Fibroblast of lung (primary cell): ENCODE measurements at regions not wholly inside any gene's neighbourhood (a gene's known extent, or its start where the extent isn't known, plus 50 kb on each side); places are given as distances from the start of the nearest gene placed in this dataset.

Experiments
- EZH2 ChIP-seq: IDR thresholded peaks from 2 replicates; pipeline ENCODE4 v1.5.1; 2012; ENCODE audit warnings: low read length, control low read depth, mild to moderate bottlenecking; ENCODE audit errors: missing control alignments
- TF ChIP-seq, protein P1 (sequence below), 2 donors: IDR thresholded peaks in 1 of 2; conservative IDR thresholded peaks in 1 of 2; 1 replicate in 1 of 2; 2 replicates in 1 of 2; pipeline ENCODE4 v1.5.1; 2011 to 2012; ENCODE audit warnings: low read length in 2 of 2, control low read depth in 1 of 2, inconsistent platforms in 1 of 2, low read depth in 1 of 2, mild to moderate bottlenecking in 1 of 2

DNA sequence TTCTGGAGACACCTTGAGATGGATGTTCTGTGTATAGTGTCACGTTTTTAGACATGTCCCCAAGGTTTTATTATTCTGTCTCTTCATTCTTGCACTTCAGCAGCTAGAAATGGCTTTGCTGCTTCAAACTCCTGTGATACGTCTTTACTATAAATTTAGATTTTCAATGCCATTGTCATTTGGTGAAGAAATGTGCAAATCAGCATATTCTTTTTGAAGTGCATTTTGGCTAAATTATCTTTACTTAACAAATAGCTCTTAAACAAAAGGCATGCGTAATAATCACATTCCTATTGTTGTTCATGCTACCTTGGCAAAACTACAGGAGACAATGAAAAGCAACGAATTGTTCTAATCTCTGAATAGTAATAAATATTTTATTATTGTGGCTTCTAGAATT is 502.9 kb upstream of the SYT1 start:
- TF ChIP-seq, protein P1, sequence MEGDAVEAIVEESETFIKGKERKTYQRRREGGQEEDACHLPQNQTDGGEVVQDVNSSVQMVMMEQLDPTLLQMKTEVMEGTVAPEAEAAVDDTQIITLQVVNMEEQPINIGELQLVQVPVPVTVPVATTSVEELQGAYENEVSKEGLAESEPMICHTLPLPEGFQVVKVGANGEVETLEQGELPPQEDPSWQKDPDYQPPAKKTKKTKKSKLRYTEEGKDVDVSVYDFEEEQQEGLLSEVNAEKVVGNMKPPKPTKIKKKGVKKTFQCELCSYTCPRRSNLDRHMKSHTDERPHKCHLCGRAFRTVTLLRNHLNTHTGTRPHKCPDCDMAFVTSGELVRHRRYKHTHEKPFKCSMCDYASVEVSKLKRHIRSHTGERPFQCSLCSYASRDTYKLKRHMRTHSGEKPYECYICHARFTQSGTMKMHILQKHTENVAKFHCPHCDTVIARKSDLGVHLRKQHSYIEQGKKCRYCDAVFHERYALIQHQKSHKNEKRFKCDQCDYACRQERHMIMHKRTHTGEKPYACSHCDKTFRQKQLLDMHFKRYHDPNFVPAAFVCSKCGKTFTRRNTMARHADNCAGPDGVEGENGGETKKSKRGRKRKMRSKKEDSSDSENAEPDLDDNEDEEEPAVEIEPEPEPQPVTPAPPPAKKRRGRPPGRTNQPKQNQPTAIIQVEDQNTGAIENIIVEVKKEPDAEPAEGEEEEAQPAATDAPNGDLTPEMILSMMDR (conservative IDR thresholded peaks at IDR 0.05 in 1 of 2, IDR thresholded peaks at IDR 0.05 in 1 of 2; ENCODE audit: low read depth in 1 of 2, low read length in 2 of 2): no peak
- no peak for TF ChIP-seq EZH2
